DOHH2 (cell line): ENCODE measurements at regions not wholly inside any gene's neighbourhood (a gene's known extent, or its start where the extent isn't known, plus 50 kb on each side); places are given as distances from the start of the nearest gene placed in this dataset.

Source experiments
- H3F3A ChIP-seq: fragments of 200-600 bp; sonication (generic), shearing (Covaris generic); 2 replicates; pipeline ENCODE4 v1.6.0; 2016; ENCODE audit warnings: antibody characterized with exemption, mild to moderate bottlenecking; ENCODE audit not compliant: control insufficient read depth, insufficient read depth
- H3K27ac ChIP-seq: fragments of 200-600 bp; sonication (generic); 2 replicates; pipeline ENCODE4 v1.5.1; 2014; ENCODE audit warnings: low read depth, mild to moderate bottlenecking, low read length, moderate library complexity
- H3K27me3 ChIP-seq: fragments of 200-600 bp; sonication (generic); 2 replicates; pipeline ENCODE4 v1.6.1; 2014; ENCODE audit warnings: mild to moderate bottlenecking, low read length, mixed read lengths; ENCODE audit not compliant: control insufficient read depth
- H3K36me3 ChIP-seq: fragments of 200-600 bp; sonication (generic); 2 replicates; pipeline ENCODE4 v1.6.1; 2014; ENCODE audit warnings: mild to moderate bottlenecking, low read length, moderate library complexity, mixed read lengths; ENCODE audit not compliant: control insufficient read depth
- H3K4me1 ChIP-seq: fragments of 200-600 bp; sonication (generic); 2 replicates; pipeline ENCODE4 v1.6.1; 2014; ENCODE audit warnings: mild to moderate bottlenecking, low read length, mixed read lengths; ENCODE audit not compliant: control insufficient read depth
- H3K4me2 ChIP-seq: fragments of 200-600 bp; sonication (generic); 2 replicates; pipeline ENCODE4 v1.6.0; 2014; ENCODE audit warnings: mild to moderate bottlenecking, low read length, moderate library complexity
- H3K4me3 ChIP-seq: fragments of 200-600 bp; sonication (generic); 2 replicates; pipeline ENCODE4 v1.5.1; 2014; ENCODE audit warnings: mild to moderate bottlenecking, low read length, mixed read lengths
- H3K79me2 ChIP-seq: fragments of 200-600 bp; sonication (generic); 2 replicates; pipeline ENCODE4 v1.6.1; 2014; ENCODE audit warnings: mild to moderate bottlenecking, low read length, mixed read lengths; ENCODE audit not compliant: control insufficient read depth
- H3K9me2 ChIP-seq: fragments of 200-600 bp; sonication (generic); replicated peaks from 2 replicates; pipeline ENCODE4 v1.6.1; 2014; ENCODE audit warnings: mild to moderate bottlenecking, low read length, mixed read lengths; ENCODE audit not compliant: control insufficient read depth
- H3K9me3 ChIP-seq: fragments of 200-600 bp; sonication (generic); 2 replicates; pipeline ENCODE4 v1.6.1; 2014; ENCODE audit warnings: antibody characterized with exemption, low read length, mixed read lengths; ENCODE audit not compliant: control insufficient read depth, insufficient read depth
- H4K20me1 ChIP-seq: fragments of 200-600 bp; sonication (generic); 2 replicates; pipeline ENCODE4 v1.6.0; 2014; ENCODE audit warnings: low read depth, mild to moderate bottlenecking, antibody characterized with exemption, low read length, moderate library complexity; ENCODE audit not compliant: control insufficient read depth, insufficient read depth
- EZH2phosphoT487 ChIP-seq: fragments of 200-600 bp; sonication (generic); IDR thresholded peaks from 2 replicates; pipeline ENCODE4 v1.6.1; 2017; ENCODE audit warnings: borderline replicate concordance, mild to moderate bottlenecking, antibody characterized with exemption, low read length, moderate library complexity, mixed read lengths
- TF ChIP-seq, protein P1 (sequence below): fragments of 200-600 bp; sonication (generic); IDR thresholded peaks from one replicate; pipeline ENCODE4 v1.5.1; 2014; ENCODE audit warnings: antibody characterized with exemption, mild to moderate bottlenecking, low read depth, low read length; ENCODE audit not compliant: poor library complexity, severe bottlenecking

DNA sequence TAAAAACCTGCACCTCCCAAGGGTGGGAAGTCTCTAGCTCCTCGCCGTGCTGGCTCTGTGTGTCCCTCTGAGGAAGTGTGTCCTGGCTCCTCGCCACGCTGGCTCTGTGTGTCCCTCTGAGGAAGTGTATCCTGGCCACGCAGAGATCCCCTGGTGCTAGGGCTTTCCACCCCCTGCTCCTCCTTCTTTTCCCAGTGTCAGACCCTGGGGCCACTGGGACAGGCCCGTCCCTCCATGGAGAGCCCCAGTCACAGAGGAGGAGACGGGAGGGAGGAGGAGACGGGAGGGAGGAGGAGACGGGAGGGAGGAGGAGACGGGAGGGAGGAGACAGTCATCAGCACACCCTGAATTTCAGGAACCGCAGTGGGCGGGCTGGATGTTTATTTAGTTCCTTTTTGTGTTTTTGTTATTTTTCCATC lies 53.8 kb upstream of the HGFAC start:
- no peaks in the 10 kb centered on the region for H3K9me3 ChIP-seq
- peaks cover 10% of the 10 kb centered on the region; the same call in 1 of the 2 replicates for H3K27me3 ChIP-seq
- H3K4me2 ChIP-seq, result peak overlapping the region; percentile 93
- peaks cover 28% of the 10 kb centered on the region for H3K4me1 ChIP-seq
- H3F3A ChIP-seq, result 0 out of 2 replicates have a peak, but pooled peaks cover 6% of the 10 kb centered on the region
- no peaks in the 10 kb centered on the region for H3K36me3 ChIP-seq
- no peaks in the 10 kb centered on the region for H4K20me1 ChIP-seq
- TF ChIP-seq EZH2phosphoT487, result no peak
- TF ChIP-seq, protein P1, sequence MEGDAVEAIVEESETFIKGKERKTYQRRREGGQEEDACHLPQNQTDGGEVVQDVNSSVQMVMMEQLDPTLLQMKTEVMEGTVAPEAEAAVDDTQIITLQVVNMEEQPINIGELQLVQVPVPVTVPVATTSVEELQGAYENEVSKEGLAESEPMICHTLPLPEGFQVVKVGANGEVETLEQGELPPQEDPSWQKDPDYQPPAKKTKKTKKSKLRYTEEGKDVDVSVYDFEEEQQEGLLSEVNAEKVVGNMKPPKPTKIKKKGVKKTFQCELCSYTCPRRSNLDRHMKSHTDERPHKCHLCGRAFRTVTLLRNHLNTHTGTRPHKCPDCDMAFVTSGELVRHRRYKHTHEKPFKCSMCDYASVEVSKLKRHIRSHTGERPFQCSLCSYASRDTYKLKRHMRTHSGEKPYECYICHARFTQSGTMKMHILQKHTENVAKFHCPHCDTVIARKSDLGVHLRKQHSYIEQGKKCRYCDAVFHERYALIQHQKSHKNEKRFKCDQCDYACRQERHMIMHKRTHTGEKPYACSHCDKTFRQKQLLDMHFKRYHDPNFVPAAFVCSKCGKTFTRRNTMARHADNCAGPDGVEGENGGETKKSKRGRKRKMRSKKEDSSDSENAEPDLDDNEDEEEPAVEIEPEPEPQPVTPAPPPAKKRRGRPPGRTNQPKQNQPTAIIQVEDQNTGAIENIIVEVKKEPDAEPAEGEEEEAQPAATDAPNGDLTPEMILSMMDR, result no peak
- peak overlapping the region; percentile 62 for H3K27ac ChIP-seq
- no peaks in the 10 kb centered on the region for H3K9me2 ChIP-seq
- peak overlapping the region; percentile 70 for H3K4me3 ChIP-seq
- H3K79me2 ChIP-seq, result no peaks in the 10 kb centered on the region

DNA sequence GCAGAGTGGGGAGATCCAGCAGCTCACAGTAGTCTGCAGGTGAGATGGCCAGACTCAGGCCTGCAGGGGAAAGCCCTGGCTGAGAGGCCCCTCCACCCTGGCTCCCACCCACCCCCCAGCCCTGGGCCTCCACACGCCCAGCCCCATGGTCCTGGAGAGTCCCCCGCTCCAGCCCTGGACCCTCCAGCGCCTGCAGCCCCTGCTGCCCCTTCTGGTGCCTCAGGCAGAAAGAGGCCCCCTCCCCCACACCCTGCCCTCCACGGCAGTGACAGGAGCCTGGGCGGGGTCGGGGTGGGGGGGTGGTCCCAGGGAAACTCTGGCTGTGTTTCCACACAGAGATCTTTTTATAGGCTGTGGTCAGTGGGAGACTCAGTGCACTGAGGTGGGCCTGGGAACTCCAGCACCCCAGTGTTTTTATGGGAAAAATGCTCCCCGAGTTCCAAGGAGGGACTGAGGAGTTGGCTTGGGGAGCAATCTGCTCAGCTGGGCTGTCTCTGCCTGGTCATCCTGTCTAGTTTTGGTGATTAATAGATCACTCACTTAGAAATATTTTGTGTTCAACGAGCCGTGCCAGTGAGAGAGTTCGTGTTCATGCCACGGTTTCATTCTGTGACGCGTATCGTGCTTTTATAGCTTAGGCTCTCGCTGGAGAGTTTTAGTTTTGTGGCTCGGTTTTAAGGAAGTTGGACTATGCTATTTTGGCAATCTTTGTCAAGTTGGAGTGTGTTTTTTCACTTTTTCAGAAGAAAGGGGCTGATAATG lies 53.1 kb upstream of the HGFAC start:
- 0 out of 2 replicates have a peak, but pooled peaks cover 6% of the 10 kb centered on the region for H3F3A ChIP-seq
- no peaks in the 10 kb centered on the region for H4K20me1 ChIP-seq
- no peaks in the 10 kb centered on the region for H3K9me3 ChIP-seq
- H3K4me1 ChIP-seq, result peaks cover 28% of the 10 kb centered on the region
- H3K27ac ChIP-seq, result peak overlapping the region; percentile 62
- H3K27me3 ChIP-seq, result peaks cover 10% of the 10 kb centered on the region; the same call in 1 of the 2 replicates
- no peaks in the 10 kb centered on the region for H3K9me2 ChIP-seq
- no peaks in the 10 kb centered on the region for H3K79me2 ChIP-seq
- H3K4me3 ChIP-seq, result peak overlapping the region; percentile 70
- H3K36me3 ChIP-seq, result no peaks in the 10 kb centered on the region
- TF ChIP-seq, protein P1, result no peak
- no peak for TF ChIP-seq EZH2phosphoT487
- peak overlapping the region; percentile 93 for H3K4me2 ChIP-seq

DNA sequence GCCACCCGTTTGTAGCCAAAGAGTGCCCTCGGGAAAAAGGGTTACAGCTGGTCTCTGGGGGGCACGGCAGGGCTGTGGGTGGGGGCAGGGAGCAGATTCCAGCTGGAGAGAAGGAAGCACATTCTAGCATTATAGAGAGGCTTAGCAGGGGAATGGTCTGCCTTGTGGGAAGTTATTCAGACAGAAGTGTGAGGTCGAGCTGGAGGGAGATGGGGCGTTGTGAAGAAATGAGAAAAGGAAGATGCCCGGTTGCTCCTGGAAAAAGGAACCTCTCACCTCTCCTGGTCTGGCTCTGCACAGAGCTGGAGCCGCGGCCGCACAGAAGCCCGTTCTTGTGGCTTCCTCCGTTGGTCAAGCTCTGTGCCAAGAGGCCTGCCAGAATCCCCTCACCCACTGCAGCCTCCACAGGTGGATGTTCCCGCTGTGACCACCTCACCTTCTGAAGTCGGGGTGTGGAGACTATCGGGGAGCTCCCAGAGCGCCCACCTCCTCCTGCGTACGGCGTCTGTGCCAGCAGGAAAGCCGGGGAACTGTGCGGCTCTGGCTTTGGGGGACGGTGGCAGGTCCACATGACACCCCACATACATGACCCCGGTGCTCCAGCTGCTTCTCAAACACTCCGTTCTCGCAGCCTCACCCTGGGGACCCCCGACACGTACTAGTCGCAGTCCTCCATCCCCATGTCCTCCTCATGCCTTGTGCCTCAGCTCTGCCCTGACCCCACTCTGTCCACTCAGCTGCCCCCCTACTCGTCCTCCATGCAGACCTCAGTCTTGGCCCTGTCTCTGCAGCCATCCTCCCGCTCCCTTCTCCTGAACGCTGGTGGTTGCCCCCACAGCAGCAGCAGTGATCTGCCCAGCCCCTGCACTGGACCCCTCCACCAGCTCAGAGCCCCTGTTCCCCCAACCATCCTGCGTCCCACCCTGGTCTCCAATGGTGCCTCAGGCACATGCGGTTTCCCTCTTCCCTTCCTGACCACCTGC lies 52.2 kb upstream of the HGFAC start:
- H3K27ac ChIP-seq, result peak overlapping the region; percentile 62
- H4K20me1 ChIP-seq, result no peaks in the 10 kb centered on the region
- H3F3A ChIP-seq, result 0 out of 2 replicates have a peak, but pooled peaks cover 6% of the 10 kb centered on the region
- H3K4me2 ChIP-seq, result peak overlapping the region; percentile 93
- peak overlapping the region; percentile 70 for H3K4me3 ChIP-seq
- no peaks in the 10 kb centered on the region for H3K36me3 ChIP-seq
- peaks cover 28% of the 10 kb centered on the region for H3K4me1 ChIP-seq
- H3K27me3 ChIP-seq, result peaks cover 10% of the 10 kb centered on the region; the same call in 1 of the 2 replicates
- TF ChIP-seq, protein P1, result no peak
- TF ChIP-seq EZH2phosphoT487, result no peak
- H3K9me2 ChIP-seq, result no peaks in the 10 kb centered on the region
- H3K9me3 ChIP-seq, result no peaks in the 10 kb centered on the region
- no peaks in the 10 kb centered on the region for H3K79me2 ChIP-seq
